Osteocyte (in vitro differentiated cells): ENCODE measurements at regions not wholly inside any gene's neighbourhood (a gene's known extent, or its start where the extent isn't known, plus 50 kb on each side); places are given as distances from the start of the nearest gene placed in this dataset.
A peak's percentile ranks its signal among the peaks of the same experiment; 100 is the strongest.

Source experiments
- DNase-seq: peaks from one replicate; pipeline ENCODE4 v3.0.0; 2021; ENCODE audit warnings: mixed read lengths; ENCODE audit not compliant: unreplicated experiment; ENCODE audit errors: extremely low spot score
- H3K27ac Mint-ChIP-seq: one replicate; pipeline ENCODE4 v1.8.0; 2021; ENCODE audit warnings: mild to moderate bottlenecking, mixed read lengths; ENCODE audit not compliant: unreplicated experiment
- H3K27me3 Mint-ChIP-seq: one replicate; pipeline ENCODE4 v1.8.0; 2021; ENCODE audit warnings: mixed read lengths; ENCODE audit not compliant: unreplicated experiment
- H3K36me3 Mint-ChIP-seq: one replicate; pipeline ENCODE4 v1.8.0; 2021; ENCODE audit warnings: mixed read lengths; ENCODE audit not compliant: unreplicated experiment
- H3K4me1 Mint-ChIP-seq: one replicate; pipeline ENCODE4 v1.8.0; 2021; ENCODE audit warnings: mixed read lengths; ENCODE audit not compliant: unreplicated experiment
- H3K4me3 Mint-ChIP-seq: one replicate; pipeline ENCODE4 v1.8.0; 2021; ENCODE audit warnings: mild to moderate bottlenecking, moderate library complexity, mixed read lengths; ENCODE audit not compliant: unreplicated experiment
- H3K9me3 Mint-ChIP-seq: one replicate; pipeline ENCODE4 v1.8.0; 2021; ENCODE audit warnings: mixed read lengths; ENCODE audit not compliant: unreplicated experiment
- CTCF ChIP-seq: fragments of 200-600 bp; sonication (generic); IDR thresholded peaks from 2 replicates; pipeline ENCODE4 v1.5.0; 2021; ENCODE audit warnings: antibody characterized with exemption, mild to moderate bottlenecking, moderate library complexity

GRCh38 chr13:33711436-33711835, 106.5 kb upstream of the RFC3 start:
- TF ChIP-seq CTCF, result no peak
- DNase-seq, result no peak
- Mint-ChIP-seq H3K27me3 (no peaks in the 10 kb centered on the region), H3K4me3 (no peak overlapping the region), H3K27ac (no peak overlapping the region), H3K9me3 (peaks cover 18% of the 10 kb centered on the region), H3K4me1 (no peaks in the 10 kb centered on the region), H3K36me3 (peaks cover 4% of the 10 kb centered on the region)

- no peak for DNase-seq
- TF ChIP-seq CTCF, result no peak
- H3K4me3 Mint-ChIP-seq, result no peak overlapping the region
- no peaks in the 10 kb centered on the region for H3K27me3 Mint-ChIP-seq
- H3K9me3 Mint-ChIP-seq, result peaks cover 20% of the 10 kb centered on the region
- H3K4me1 Mint-ChIP-seq, result peaks cover 18% of the 10 kb centered on the region
- H3K36me3 Mint-ChIP-seq, result no peaks in the 10 kb centered on the region
- no peak overlapping the region for H3K27ac Mint-ChIP-seq
Measured at GRCh38 chr13:33717775-33718174, 100.2 kb upstream of the RFC3 start.

- peak overlapping the region; percentile 83 for H3K27ac Mint-ChIP-seq
- no peak overlapping the region for H3K4me3 Mint-ChIP-seq
- H3K9me3 Mint-ChIP-seq, result peaks cover 8% of the 10 kb centered on the region
- H3K4me1 Mint-ChIP-seq, result peaks cover 28% of the 10 kb centered on the region
- H3K27me3 Mint-ChIP-seq, result no peaks in the 10 kb centered on the region
- DNase-seq, result no peak
- H3K36me3 Mint-ChIP-seq, result no peaks in the 10 kb centered on the region
- TF ChIP-seq CTCF, result no peak
Measured at GRCh38 chr13:33721724-33722123, 96.2 kb upstream of the RFC3 start.

- TF ChIP-seq CTCF, result no peak
- no peak overlapping the region for H3K4me3 Mint-ChIP-seq
- H3K36me3 Mint-ChIP-seq, result no peaks in the 10 kb centered on the region
- H3K27ac Mint-ChIP-seq, result peak overlapping the region; percentile 83
- peaks cover 8% of the 10 kb centered on the region for H3K9me3 Mint-ChIP-seq
- DNase-seq, result no peak
- peaks cover 25% of the 10 kb centered on the region for H3K4me1 Mint-ChIP-seq
- no peaks in the 10 kb centered on the region for H3K27me3 Mint-ChIP-seq
Measured at GRCh38 chr13:33722216-33722915, 95.6 kb upstream of the RFC3 start.

- no peak for TF ChIP-seq CTCF
- H3K27me3 Mint-ChIP-seq, result no peaks in the 10 kb centered on the region
- peaks cover 28% of the 10 kb centered on the region for H3K4me1 Mint-ChIP-seq
- H3K4me3 Mint-ChIP-seq, result no peak overlapping the region
- H3K9me3 Mint-ChIP-seq, result peaks cover 8% of the 10 kb centered on the region
- no peaks in the 10 kb centered on the region for H3K36me3 Mint-ChIP-seq
- H3K27ac Mint-ChIP-seq, result peak overlapping the region; percentile 83
- DNase-seq, result no peak
Measured at GRCh38 chr13:33723365-33723764, 94.6 kb upstream of the RFC3 start.
